DND-41 (cell line): ENCODE measurements at regions not wholly inside any gene's neighbourhood (a gene's known extent, or its start where the extent isn't known, plus 50 kb on each side); places are given as distances from the start of the nearest gene placed in this dataset.

Source experiments
- ATAC-seq: fragments of 200-7000 bp; cut with Tn5 transposase; 3 replicates; pipeline ENCODE4 v1.9.1; 2021; ENCODE audit warnings: low read depth; ENCODE audit not compliant: insufficient read depth
- DNase-seq: peaks from one replicate; pipeline ENCODE4 v3.0.0-alpha.2; 2020
- H2AFZ ChIP-seq: 2 replicates; pipeline ENCODE4 v1.6.0; 2012; ENCODE audit warnings: low read depth, low read length
- H3K27ac ChIP-seq: 2 replicates; pipeline ENCODE4 v1.5.1; 2012; ENCODE audit warnings: low read length, inconsistent platforms
- H3K27me3 ChIP-seq: fragments of 200-600 bp; sonication (generic); 2 replicates; pipeline ENCODE4 v1.6.0; 2012; ENCODE audit warnings: low read length, mild to moderate bottlenecking, inconsistent platforms; ENCODE audit not compliant: insufficient read depth, poor library complexity
- H3K36me3 ChIP-seq: 2 replicates; pipeline ENCODE4 v1.5.1; 2012; ENCODE audit warnings: low read length, inconsistent platforms; ENCODE audit not compliant: insufficient read depth
- H3K4me1 ChIP-seq: 2 replicates; pipeline ENCODE4 v1.5.1; 2012; ENCODE audit warnings: mild to moderate bottlenecking, low read length; ENCODE audit not compliant: insufficient read depth
- H3K4me2 ChIP-seq: 2 replicates; pipeline ENCODE4 v1.6.0; 2012; ENCODE audit warnings: mild to moderate bottlenecking, moderate library complexity, low read length, inconsistent platforms; ENCODE audit not compliant: insufficient read depth
- H3K4me3 ChIP-seq, 2 experiments: fragments of 200-600 bp in 1 of 2; shearing (Covaris generic) in 1 of 2; 2 replicates each; pipeline ENCODE4 v1.5.1; 2012 to 2016; ENCODE audit warnings: inconsistent platforms in 2 of 2, low read length in 2 of 2, mild to moderate bottlenecking in 2 of 2, low read depth in 1 of 2, moderate library complexity in 1 of 2
- H3K79me2 ChIP-seq: 2 replicates; pipeline ENCODE4 v1.6.0; 2012; ENCODE audit warnings: low read length, inconsistent platforms; ENCODE audit not compliant: insufficient read depth
- H3K9ac ChIP-seq: 2 replicates; pipeline ENCODE4 v1.6.0; 2012; ENCODE audit warnings: low read depth, mild to moderate bottlenecking, inconsistent platforms, low read length, moderate library complexity
- H3K9me3 ChIP-seq: 2 replicates; pipeline ENCODE4 v1.5.1; 2012; ENCODE audit warnings: low read length, moderate library complexity, mild to moderate bottlenecking, inconsistent platforms; ENCODE audit not compliant: insufficient read depth, severe bottlenecking
- H4K20me1 ChIP-seq: 2 replicates; pipeline ENCODE4 v1.6.0; 2012; ENCODE audit warnings: low read length; ENCODE audit not compliant: insufficient read depth
- CTCF ChIP-seq: IDR thresholded peaks from 2 replicates; pipeline ENCODE4 v1.5.1; 2012; ENCODE audit warnings: borderline replicate concordance, low read length, moderate library complexity, mild to moderate bottlenecking; ENCODE audit not compliant: poor library complexity, severe bottlenecking; ENCODE audit errors: extremely low read depth
- EZH2 ChIP-seq: IDR thresholded peaks from 3 replicates; pipeline ENCODE4 v1.6.1; 2012; ENCODE audit warnings: borderline replicate concordance, low read depth, mild to moderate bottlenecking, moderate library complexity, low read length, inconsistent platforms; ENCODE audit not compliant: severe bottlenecking

DNA sequence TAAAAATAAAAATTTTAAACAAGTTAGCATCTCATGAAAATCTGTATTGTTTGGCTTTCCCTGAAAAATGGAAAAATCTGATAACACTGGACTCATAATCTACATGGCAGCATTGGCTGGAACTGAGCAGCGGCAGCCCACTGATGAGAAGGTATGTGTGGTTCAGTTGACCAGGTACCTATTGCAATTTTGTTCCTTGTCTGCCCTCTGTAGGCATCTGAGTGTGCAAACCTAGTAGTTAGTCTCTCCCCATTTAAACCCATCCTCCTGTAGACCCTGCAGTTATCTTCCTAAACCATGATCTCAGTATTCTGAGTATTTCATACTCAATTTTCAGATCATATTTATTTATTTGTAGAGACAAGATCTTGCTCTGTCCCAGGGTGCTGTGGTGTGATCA lies 59.4 kb upstream of the SERBP1 start:
- no peak for TF ChIP-seq EZH2
- peak; percentile 21 for TF ChIP-seq CTCF
- H2AFZ ChIP-seq, result no peak overlapping the region

GRCh38 chr1:67491280-67491679 lies 61.1 kb upstream of the SERBP1 start:
- Histone ChIP-seq H3K79me2 (no peaks in the 10 kb centered on the region), H3K9ac (no peak overlapping the region), H3K36me3 (no peaks in the 10 kb centered on the region), H3K27ac (no peak overlapping the region), H3K4me1 (no peaks in the 10 kb centered on the region), H3K9me3 (no peaks in the 10 kb centered on the region), H3K4me2 (no peak overlapping the region), H4K20me1 (no peaks in the 10 kb centered on the region), H3K4me3 (no peak overlapping the region), H2AFZ (no peak overlapping the region), H3K27me3 (no peaks in the 10 kb centered on the region)
- DNase-seq (no peak), ATAC-seq (no peak)
- TF ChIP-seq EZH2 (no peak), CTCF (no peak)

More for the DNA sequence above, 59.4 kb upstream of the SERBP1 start:
- no peak for DNase-seq
- Histone ChIP-seq H3K4me1 (no peaks in the 10 kb centered on the region), H3K4me3 (no peak overlapping the region), H3K4me2 (no peak overlapping the region), H3K27ac (no peak overlapping the region), H3K9ac (no peak overlapping the region), H3K36me3 (no peaks in the 10 kb centered on the region), H3K27me3 (no peaks in the 10 kb centered on the region), H4K20me1 (no peaks in the 10 kb centered on the region), H3K79me2 (no peaks in the 10 kb centered on the region), H3K9me3 (no peaks in the 10 kb centered on the region)
- no peak for ATAC-seq

DNA sequence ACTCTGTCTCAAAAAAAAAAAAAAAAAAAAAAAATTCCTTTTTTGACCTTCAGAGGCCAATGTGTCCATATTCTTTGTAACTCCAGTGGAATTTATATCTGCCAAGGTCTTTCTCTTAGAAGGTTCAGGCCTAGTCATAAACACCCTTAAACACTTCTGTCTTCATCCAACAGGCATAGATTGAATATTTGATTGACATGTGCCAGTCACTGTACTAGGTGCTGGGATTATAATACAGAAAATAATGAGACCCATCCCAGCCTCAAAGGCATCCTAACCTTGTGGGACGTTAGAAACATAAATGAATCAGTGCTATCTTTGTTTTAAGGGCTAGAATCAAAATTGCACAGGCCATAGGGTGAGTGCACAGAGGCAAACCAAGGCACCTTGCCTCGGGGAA lies 62.9 kb upstream of the SERBP1 start:
- H3K4me1 ChIP-seq, result no peaks in the 10 kb centered on the region
- no peaks in the 10 kb centered on the region for H4K20me1 ChIP-seq
- no peaks in the 10 kb centered on the region for H3K36me3 ChIP-seq
- no peak overlapping the region for H2AFZ ChIP-seq
- H3K9ac ChIP-seq, result no peak overlapping the region
- no peaks in the 10 kb centered on the region for H3K27me3 ChIP-seq
- no peak for TF ChIP-seq EZH2
- TF ChIP-seq CTCF, result no peak
- H3K4me3 ChIP-seq, result no peak overlapping the region
- H3K4me2 ChIP-seq, result no peak overlapping the region
- DNase-seq, result no peak
- no peak overlapping the region for H3K27ac ChIP-seq
- ATAC-seq, result no peak
- H3K79me2 ChIP-seq, result no peaks in the 10 kb centered on the region
- no peaks in the 10 kb centered on the region for H3K9me3 ChIP-seq

DNA sequence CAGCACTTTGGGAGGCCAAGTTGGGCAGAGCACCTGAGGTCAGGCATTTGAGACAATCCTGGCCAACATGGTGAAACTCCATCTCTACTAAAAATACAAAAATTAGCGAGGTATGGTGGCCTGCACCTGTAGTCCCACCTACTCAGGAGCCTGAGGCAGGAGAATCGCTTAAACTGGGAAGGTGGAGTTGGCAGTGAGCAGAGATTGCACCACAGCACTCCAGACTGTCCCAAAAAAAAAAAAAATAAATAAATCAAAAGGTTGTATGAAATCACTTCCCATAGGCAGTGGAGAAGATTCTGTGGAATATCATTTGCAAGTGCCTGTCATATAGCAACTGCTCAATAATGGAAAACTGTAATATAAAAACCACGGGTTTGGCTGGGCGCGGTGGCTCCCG lies 65.1 kb upstream of the SERBP1 start:
- Histone ChIP-seq H3K4me2 (no peak overlapping the region), H3K9me3 (no peaks in the 10 kb centered on the region), H3K27me3 (no peaks in the 10 kb centered on the region), H3K79me2 (no peaks in the 10 kb centered on the region), H3K4me3 (no peak overlapping the region), H4K20me1 (no peaks in the 10 kb centered on the region), H3K27ac (no peak overlapping the region), H3K4me1 (peaks cover 2% of the 10 kb centered on the region; the same call in 1 of the 2 replicates), H2AFZ (no peak overlapping the region), H3K9ac (no peak overlapping the region), H3K36me3 (no peaks in the 10 kb centered on the region)
- ATAC-seq, result no peak
- DNase-seq, result no peak
- TF ChIP-seq EZH2, result no peak
- TF ChIP-seq CTCF, result no peak
